Prostate gland (tissue), 2 donors: ENCODE measurements at regions not wholly inside any gene's neighbourhood (a gene's known extent, or its start where the extent isn't known, plus 50 kb on each side); places are given as distances from the start of the nearest gene placed in this dataset.

Source experiments
- CTCF ChIP-seq, 4 experiments: fragments of 200-600 bp in 2 of 4; fragments of 450-650 bp in 2 of 4; sonication (generic) in 2 of 4; IDR thresholded peaks; 1 replicate in 3 of 4; 2 replicates in 1 of 4; pipeline ENCODE4 v1.5.1; 2016 to 2019; ENCODE audit warnings: antibody characterized with exemption in 4 of 4, mild to moderate bottlenecking in 2 of 4, moderate library complexity in 2 of 4
- POLR2A ChIP-seq: fragments of 450-650 bp; IDR thresholded peaks from one replicate; pipeline ENCODE4 v1.6.1; 2016; ENCODE audit warnings: antibody characterized with exemption, mild to moderate bottlenecking
- POLR2AphosphoS5 ChIP-seq: sonication (generic); formaldehyde crosslinking; IDR thresholded peaks from one replicate; pipeline ENCODE4 v1.6.1; 2017; ENCODE audit warnings: antibody characterized with exemption

- TF ChIP-seq POLR2A (no peak), POLR2AphosphoS5 (no peak), CTCF (IDR thresholded peaks at IDR 0.05) (no peak)
Measured at GRCh38 chr2:14272396-14273075, 360.0 kb upstream of the LRATD1 start.
